HCT116 (cell line): ENCODE measurements at regions not wholly inside any gene's neighbourhood (a gene's known extent, or its start where the extent isn't known, plus 50 kb on each side); places are given as distances from the start of the nearest gene placed in this dataset.

Experiments used
- EZH2phosphoT487 ChIP-seq: fragments of 200-600 bp; IDR thresholded peaks from 2 replicates; pipeline ENCODE4 v1.6.1; 2018; ENCODE audit warnings: antibody characterized with exemption, borderline replicate concordance
- FOSL1 ChIP-seq: IDR thresholded peaks from 2 replicates; pipeline ENCODE4 v1.6.1; 2012; ENCODE audit warnings: low read depth
- JUND ChIP-seq: IDR thresholded peaks from 2 replicates; pipeline ENCODE4 v1.6.1; 2012
- POLR2A ChIP-seq: IDR thresholded peaks from 2 replicates; pipeline ENCODE4 v1.7.0; 2011; ENCODE audit warnings: borderline replicate concordance; ENCODE audit not compliant: insufficient read depth, insufficient read length; ENCODE audit errors: extremely low read depth
- REST ChIP-seq: IDR thresholded peaks from 2 replicates; pipeline ENCODE4 v1.6.1; 2012; ENCODE audit warnings: low read depth
- TF ChIP-seq, protein P1 (sequence below): IDR thresholded peaks from 2 replicates; pipeline ENCODE4 v1.6.1; 2012
- TF ChIP-seq, protein P2 (sequence below), 3 experiments: fragments of 200-600 bp in 1 of 3; sonication (generic) in 1 of 3; IDR thresholded peaks in 2 of 3; conservative IDR thresholded peaks in 1 of 3; 2 replicates each; pipeline ENCODE4 v1.5.1; 2012 to 2017; ENCODE audit warnings: low read depth in 2 of 3, low read length in 2 of 3, antibody characterized with exemption in 1 of 3, borderline replicate concordance in 1 of 3, control low read depth in 1 of 3, mild to moderate bottlenecking in 1 of 3, mixed read lengths in 1 of 3, mixed run types in 1 of 3, moderate library complexity in 1 of 3; ENCODE audit not compliant: insufficient read depth in 1 of 3

- no peak for TF ChIP-seq FOSL1
- no peak for TF ChIP-seq REST
- TF ChIP-seq, protein P1, sequence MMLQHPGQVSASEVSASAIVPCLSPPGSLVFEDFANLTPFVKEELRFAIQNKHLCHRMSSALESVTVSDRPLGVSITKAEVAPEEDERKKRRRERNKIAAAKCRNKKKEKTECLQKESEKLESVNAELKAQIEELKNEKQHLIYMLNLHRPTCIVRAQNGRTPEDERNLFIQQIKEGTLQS = no peak
- no peak for TF ChIP-seq JUND
- no peak for TF ChIP-seq POLR2A
- TF ChIP-seq, protein P2, sequence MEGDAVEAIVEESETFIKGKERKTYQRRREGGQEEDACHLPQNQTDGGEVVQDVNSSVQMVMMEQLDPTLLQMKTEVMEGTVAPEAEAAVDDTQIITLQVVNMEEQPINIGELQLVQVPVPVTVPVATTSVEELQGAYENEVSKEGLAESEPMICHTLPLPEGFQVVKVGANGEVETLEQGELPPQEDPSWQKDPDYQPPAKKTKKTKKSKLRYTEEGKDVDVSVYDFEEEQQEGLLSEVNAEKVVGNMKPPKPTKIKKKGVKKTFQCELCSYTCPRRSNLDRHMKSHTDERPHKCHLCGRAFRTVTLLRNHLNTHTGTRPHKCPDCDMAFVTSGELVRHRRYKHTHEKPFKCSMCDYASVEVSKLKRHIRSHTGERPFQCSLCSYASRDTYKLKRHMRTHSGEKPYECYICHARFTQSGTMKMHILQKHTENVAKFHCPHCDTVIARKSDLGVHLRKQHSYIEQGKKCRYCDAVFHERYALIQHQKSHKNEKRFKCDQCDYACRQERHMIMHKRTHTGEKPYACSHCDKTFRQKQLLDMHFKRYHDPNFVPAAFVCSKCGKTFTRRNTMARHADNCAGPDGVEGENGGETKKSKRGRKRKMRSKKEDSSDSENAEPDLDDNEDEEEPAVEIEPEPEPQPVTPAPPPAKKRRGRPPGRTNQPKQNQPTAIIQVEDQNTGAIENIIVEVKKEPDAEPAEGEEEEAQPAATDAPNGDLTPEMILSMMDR (IDR thresholded peaks at IDR 0.05 in 2 of 3, conservative IDR thresholded peaks at IDR 0.05 in 1 of 3; ENCODE audit: borderline replicate concordance in 1 of 3, insufficient read depth in 1 of 3, low read depth in 2 of 3, low read length in 2 of 3) = no peak
- TF ChIP-seq EZH2phosphoT487 = no peak
These were observed 236.2 kb downstream of the TLE3 start for GRCh38 chr15:69861331-69862171.
